Gastrocnemius medialis (tissue), 4 donors: ENCODE measurements at regions not wholly inside any gene's neighbourhood (a gene's known extent, or its start where the extent isn't known, plus 50 kb on each side); places are given as distances from the start of the nearest gene placed in this dataset.
A peak's percentile ranks its signal among the peaks of the same experiment; 100 is the strongest.

Experiments used
- ATAC-seq, 2 donors: fragments of 150-250 bp; one replicate each; pipeline ENCODE4 v1.9.1; 2016
- DNase-seq, 2 donors: peaks; one replicate each; pipeline ENCODE4 v3.0.0-alpha.2; 2019
- H3K27ac ChIP-seq, 4 donors: fragments of 200-600 bp; sonication (generic); 1 replicate in 1 of 4; 2 replicates in 3 of 4; pipeline ENCODE4 v1.5.1; 2016 to 2018; ENCODE audit warnings: mild to moderate bottlenecking in 2 of 4, moderate library complexity in 1 of 4
- H3K27me3 ChIP-seq, 3 donors: fragments of 200-600 bp; sonication (generic) in 2 of 3; 1 replicate in 1 of 3; 2 replicates in 2 of 3; pipeline versions ENCODE4 v1.5.1 to v1.6.0; 2016 to 2019; ENCODE audit warnings: mild to moderate bottlenecking in 1 of 3, moderate library complexity in 1 of 3
- H3K36me3 ChIP-seq, 2 donors: fragments of 200-600 bp; sonication (generic) in 1 of 2; one replicate each; pipeline ENCODE4 v1.5.1; 2017 to 2018
- H3K4me1 ChIP-seq, 2 donors: fragments of 200-600 bp; sonication (generic) in 1 of 2; one replicate each; pipeline ENCODE4 v1.5.1; 2016 to 2017; ENCODE audit warnings: mild to moderate bottlenecking in 2 of 2
- H3K4me3 ChIP-seq, 4 donors: fragments of 200-600 bp; sonication (generic) in 3 of 4; 1 replicate in 1 of 4; 2 replicates in 3 of 4; pipeline ENCODE4 v1.5.1; 2016 to 2019; ENCODE audit warnings: mild to moderate bottlenecking in 2 of 4
- H3K9me3 ChIP-seq, 3 donors: fragments of 200-600 bp; sonication (generic) in 2 of 3; 1 replicate in 1 of 3; 2 replicates in 2 of 3; pipeline ENCODE4 v1.5.1; 2016 to 2019
- POLR2A ChIP-seq, 2 donors: fragments of 450-650 bp; IDR thresholded peaks; one replicate each; pipeline ENCODE4 v1.6.1; 2017; ENCODE audit warnings: antibody characterized with exemption in 2 of 2, mild to moderate bottlenecking in 2 of 2, moderate library complexity in 2 of 2
- in situ Hi-C, 4 donors: fragments of 200-750 bp; cut with MboI; loops; one replicate each; pipeline versions ENCODE4 v1.15.0 to v1.8.0; 2017; ENCODE audit warnings: low sequenced_read_pairs in 4 of 4
- intact Hi-C: fragments of 100-400 bp; cut with DNase I; formaldehyde crosslinking; loops from one replicate; pipeline ENCODE4 v1.15.1; 2023; ENCODE audit warnings: low total_unique reads
- TF ChIP-seq, protein P1 (sequence below), 5 experiments: fragments of 450-650 bp in 3 of 5; fragments of 200-600 bp in 2 of 5; sonication (generic) in 2 of 5; IDR thresholded peaks in 4 of 5; conservative IDR thresholded peaks in 1 of 5; 1 replicate in 4 of 5; 2 replicates in 1 of 5; pipeline ENCODE4 v1.5.1; 2016 to 2019; ENCODE audit warnings: antibody characterized with exemption in 5 of 5, mild to moderate bottlenecking in 3 of 5, moderate library complexity in 3 of 5

DNA sequence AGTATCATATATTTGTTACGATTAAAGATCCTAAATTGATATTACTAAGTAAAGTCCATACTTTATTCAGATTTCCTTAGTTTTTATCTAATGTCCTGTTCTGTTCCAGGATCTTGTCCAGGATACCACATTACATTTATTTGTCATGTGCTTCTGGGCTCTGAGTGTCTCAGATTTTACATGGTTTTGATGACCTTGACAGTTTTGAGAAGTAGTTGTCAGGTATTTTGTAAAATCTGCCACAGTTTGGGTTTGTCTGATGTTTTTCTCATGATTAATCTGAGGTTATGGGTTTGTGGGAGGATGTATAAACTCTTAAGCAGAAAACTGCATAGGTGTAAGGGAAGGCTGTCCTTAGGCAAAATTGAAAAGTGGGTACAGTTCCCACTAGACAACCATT is 109.9 kb upstream of the BMP5 start:
- intact Hi-C loops = no loop called here
- DNase-seq (no peak), ATAC-seq (no peak)
- Histone ChIP-seq H3K4me1 (no peaks in the 10 kb centered on the region), H3K27ac (no peak overlapping the region), H3K9me3 (no peaks in the 10 kb centered on the region), H3K36me3 (no peaks in the 10 kb centered on the region), H3K27me3 (no peaks in the 10 kb centered on the region), H3K4me3 (no peak overlapping the region)
- in situ Hi-C loops = loop anchor here in 3 of 4 donors (5.0 to 25.0 kb wide), 3 partner anchors 302 to 698 kb away; no protein-coding TSS in a partner anchor
- no peak for TF ChIP-seq POLR2A (IDR thresholded peaks at IDR 0.05)
- TF ChIP-seq, protein P1, sequence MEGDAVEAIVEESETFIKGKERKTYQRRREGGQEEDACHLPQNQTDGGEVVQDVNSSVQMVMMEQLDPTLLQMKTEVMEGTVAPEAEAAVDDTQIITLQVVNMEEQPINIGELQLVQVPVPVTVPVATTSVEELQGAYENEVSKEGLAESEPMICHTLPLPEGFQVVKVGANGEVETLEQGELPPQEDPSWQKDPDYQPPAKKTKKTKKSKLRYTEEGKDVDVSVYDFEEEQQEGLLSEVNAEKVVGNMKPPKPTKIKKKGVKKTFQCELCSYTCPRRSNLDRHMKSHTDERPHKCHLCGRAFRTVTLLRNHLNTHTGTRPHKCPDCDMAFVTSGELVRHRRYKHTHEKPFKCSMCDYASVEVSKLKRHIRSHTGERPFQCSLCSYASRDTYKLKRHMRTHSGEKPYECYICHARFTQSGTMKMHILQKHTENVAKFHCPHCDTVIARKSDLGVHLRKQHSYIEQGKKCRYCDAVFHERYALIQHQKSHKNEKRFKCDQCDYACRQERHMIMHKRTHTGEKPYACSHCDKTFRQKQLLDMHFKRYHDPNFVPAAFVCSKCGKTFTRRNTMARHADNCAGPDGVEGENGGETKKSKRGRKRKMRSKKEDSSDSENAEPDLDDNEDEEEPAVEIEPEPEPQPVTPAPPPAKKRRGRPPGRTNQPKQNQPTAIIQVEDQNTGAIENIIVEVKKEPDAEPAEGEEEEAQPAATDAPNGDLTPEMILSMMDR (IDR thresholded peaks at IDR 0.05 in 4 of 5, conservative IDR thresholded peaks at IDR 0.05 in 1 of 5) = no peak

DNA sequence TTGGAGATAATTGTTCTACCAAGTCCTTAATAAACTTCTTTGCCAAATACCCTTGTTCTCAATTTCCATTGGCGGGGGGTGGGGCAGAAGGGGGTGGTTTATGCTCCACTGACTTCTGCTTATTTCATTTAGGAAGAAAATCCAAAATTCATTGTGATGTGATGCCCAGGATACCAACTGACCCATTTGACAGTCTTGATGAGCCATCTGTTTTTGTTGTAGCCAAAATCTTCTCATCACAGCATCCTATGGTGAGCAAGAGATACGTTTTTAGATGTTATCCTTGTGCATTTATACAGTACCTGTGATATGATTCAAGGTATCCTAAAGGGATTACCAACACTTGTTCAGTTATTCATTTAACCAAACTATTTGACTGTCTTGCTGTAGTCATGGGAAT is 108.5 kb upstream of the BMP5 start:
- Histone ChIP-seq H3K4me1 (no peaks in the 10 kb centered on the region), H3K27ac (no peak overlapping the region), H3K9me3 (no peaks in the 10 kb centered on the region), H3K27me3 (no peaks in the 10 kb centered on the region), H3K36me3 (no peaks in the 10 kb centered on the region), H3K4me3 (no peak overlapping the region)
- intact Hi-C loops (no loop called here), in situ Hi-C loops (loop anchor here in 3 of 4 donors (5.0 to 25.0 kb wide), 3 partner anchors 303 to 697 kb away; no protein-coding TSS in a partner anchor)
- no peak for TF ChIP-seq POLR2A (IDR thresholded peaks at IDR 0.05)
- ATAC-seq (no peak), DNase-seq (no peak)

DNA sequence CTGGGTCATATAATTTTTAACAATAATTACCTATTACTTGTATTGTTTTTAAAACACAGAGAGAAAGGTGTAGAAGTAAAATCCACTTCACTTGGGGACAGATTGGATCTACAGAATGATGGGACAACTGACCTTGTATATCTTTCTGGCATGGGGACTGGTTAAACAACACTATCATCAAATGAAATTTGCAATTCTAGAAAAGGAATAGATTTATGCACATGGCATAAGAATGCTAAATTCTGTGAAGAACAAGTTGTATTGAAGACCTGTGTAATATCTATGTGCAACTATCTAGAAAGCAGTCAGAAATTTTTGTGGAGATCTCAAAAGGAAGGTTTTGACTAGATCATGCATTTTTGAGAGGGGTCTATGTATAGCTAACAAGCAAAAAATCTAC is 106.3 kb upstream of the BMP5 start:
- in situ Hi-C loops = loop anchor here in 3 of 4 donors (5.0 to 25.0 kb wide), 3 partner anchors 306 to 694 kb away; no protein-coding TSS in a partner anchor
- Histone ChIP-seq H3K4me3 (no peak overlapping the region), H3K27ac (no peak overlapping the region), H3K4me1 (no peaks in the 10 kb centered on the region), H3K36me3 (no peaks in the 10 kb centered on the region), H3K9me3 (no peaks in the 10 kb centered on the region), H3K27me3 (no peaks in the 10 kb centered on the region)
- DNase-seq (no peak), ATAC-seq (no peak)
- intact Hi-C loops = no loop called here
- no peak for TF ChIP-seq POLR2A (IDR thresholded peaks at IDR 0.05)
- TF ChIP-seq, protein P1 (IDR thresholded peaks at IDR 0.05 in 4 of 5, conservative IDR thresholded peaks at IDR 0.05 in 1 of 5) = no peak

DNA sequence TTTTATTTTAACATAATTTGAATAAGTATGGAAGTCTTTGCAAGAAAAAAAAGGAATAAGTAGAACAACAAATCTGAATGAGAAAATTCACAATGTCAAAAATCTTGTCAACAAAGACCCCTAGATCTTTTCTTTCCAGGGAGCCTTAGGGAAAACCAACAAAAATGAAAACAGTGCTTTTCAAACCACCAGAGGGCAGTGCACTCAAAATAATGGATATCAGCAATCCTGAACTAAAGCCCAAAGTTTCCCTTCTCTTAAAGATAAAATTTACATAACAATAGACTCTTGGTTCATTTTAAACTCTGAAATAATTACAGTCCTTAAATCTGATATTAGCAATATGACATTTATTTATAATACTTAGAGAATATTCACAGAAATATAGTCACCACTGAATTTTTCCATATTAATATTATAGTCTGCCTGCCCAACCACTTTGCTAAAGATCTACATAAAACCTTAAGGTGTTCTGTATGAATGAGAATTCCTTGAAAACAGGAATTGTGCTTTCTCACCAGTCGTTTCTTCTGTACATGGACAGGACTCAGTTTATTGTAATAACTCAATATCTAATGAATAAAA is 105.3 kb upstream of the BMP5 start:
- Histone ChIP-seq H3K9me3 (no peaks in the 10 kb centered on the region), H3K4me3 (no peak overlapping the region), H3K36me3 (no peaks in the 10 kb centered on the region), H3K27ac (no peak overlapping the region), H3K27me3 (no peaks in the 10 kb centered on the region), H3K4me1 (no peaks in the 10 kb centered on the region)
- DNase-seq (no peak), ATAC-seq (no peak)
- in situ Hi-C loops = loop anchor here in 3 of 4 donors (5.0 to 25.0 kb wide), 3 partner anchors 307 to 693 kb away; no protein-coding TSS in a partner anchor
- intact Hi-C loops = loop anchor here (1.0 kb wide), 1 partner anchor 312 kb away; no protein-coding TSS in a partner anchor
- TF ChIP-seq POLR2A (IDR thresholded peaks at IDR 0.05) = no peak
- TF ChIP-seq, protein P1 (IDR thresholded peaks at IDR 0.05 in 4 of 5, conservative IDR thresholded peaks at IDR 0.05 in 1 of 5) = peak; percentile 43 to 58 (median 55)

DNA sequence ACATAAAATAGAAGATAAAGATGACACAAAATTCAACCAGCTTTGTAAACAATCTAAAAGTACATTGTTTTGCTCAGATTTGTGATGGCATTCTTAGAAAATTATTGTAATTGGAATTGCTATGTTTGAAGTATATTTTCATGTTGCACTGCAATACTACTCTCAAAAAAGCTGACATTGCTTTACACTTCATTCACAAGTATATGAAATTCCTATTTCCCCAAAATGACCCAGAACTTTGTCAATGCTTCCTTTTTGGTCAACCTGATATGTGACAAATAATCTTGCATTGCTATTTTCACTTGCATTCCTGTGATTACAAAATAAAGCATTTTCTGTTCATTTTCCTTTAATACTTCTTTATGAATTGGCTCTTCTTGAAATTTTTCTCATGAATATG is 104.1 kb upstream of the BMP5 start:
- ATAC-seq (no peak), DNase-seq (no peak)
- in situ Hi-C loops = loop anchor here in 2 of 4 donors (25.0 kb wide), 2 partner anchors 308 to 692 kb away; no protein-coding TSS in a partner anchor
- Histone ChIP-seq H3K4me1 (no peaks in the 10 kb centered on the region), H3K36me3 (no peaks in the 10 kb centered on the region), H3K4me3 (no peak overlapping the region), H3K9me3 (no peaks in the 10 kb centered on the region), H3K27ac (no peak overlapping the region), H3K27me3 (no peaks in the 10 kb centered on the region)
- intact Hi-C loops = no loop called here
- TF ChIP-seq, protein P1 (IDR thresholded peaks at IDR 0.05 in 4 of 5, conservative IDR thresholded peaks at IDR 0.05 in 1 of 5) = no peak
- no peak for TF ChIP-seq POLR2A (IDR thresholded peaks at IDR 0.05)
